ENCODE measurements at regions not wholly inside any gene's neighbourhood (a gene's known extent, or its start where the extent isn't known, plus 50 kb on each side); places are given as distances from the start of the nearest gene placed in this dataset.
"Not testable (repeated sequence)": the region's sequence is repeated elsewhere in the genome, so short reads cannot be mapped to it uniquely, and the experiment has no call there.

DNA sequence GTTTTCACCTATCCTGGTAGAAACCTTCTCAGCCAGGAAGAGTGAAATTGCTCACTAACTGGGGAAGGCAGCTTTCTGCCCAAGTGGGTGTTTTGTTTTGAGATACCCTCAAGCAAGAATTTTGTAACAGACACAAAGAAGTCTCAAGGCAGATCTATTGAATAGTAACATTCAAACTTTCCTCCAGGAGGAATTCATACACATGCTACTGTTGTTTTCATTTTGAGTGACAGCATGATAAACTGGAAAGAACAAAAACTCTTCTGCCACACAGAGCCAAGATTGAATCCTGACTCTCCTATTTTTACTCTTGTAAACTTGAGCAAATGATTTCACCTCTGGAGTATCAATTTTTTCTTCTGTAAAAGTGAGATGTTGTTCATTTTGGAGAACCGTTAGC lies 54.8 kb upstream of the MBNL1 start:
- Histone ChIP-seq H3K4me3 (ENCODE audit: low read length) (no peak overlapping the region), H3K4me2 (ENCODE audit: low read length) (no peak overlapping the region), H3K9me3 (ENCODE audit: control insufficient read depth, insufficient read depth, low read length) (no peaks in the 10 kb centered on the region), H3K36me3 (ENCODE audit: control insufficient read depth, low read length) (no peaks in the 10 kb centered on the region), H3K4me1 (ENCODE audit: control insufficient read depth, low read length) (no peaks in the 10 kb centered on the region), H3F3A (ENCODE audit: control insufficient read depth, insufficient read depth) (no peaks in the 10 kb centered on the region), H3K79me2 (ENCODE audit: control insufficient read depth, low read length) (no peaks in the 10 kb centered on the region), H3K27ac (ENCODE audit: low read depth, low read length) (no peak overlapping the region), H3K27me3 (ENCODE audit: control insufficient read depth, low read length) (no peaks in the 10 kb centered on the region), H3K9me2 (replicated peaks; ENCODE audit: control insufficient read depth, low read length) (no peaks in the 10 kb centered on the region), H4K20me1 (ENCODE audit: control insufficient read depth, insufficient read depth, low read depth, low read length) (no peaks in the 10 kb centered on the region)
- TF ChIP-seq EZH2phosphoT487 (IDR thresholded peaks at IDR 0.05; ENCODE audit: borderline replicate concordance, low read length), result no peak
- TF ChIP-seq, protein P1, sequence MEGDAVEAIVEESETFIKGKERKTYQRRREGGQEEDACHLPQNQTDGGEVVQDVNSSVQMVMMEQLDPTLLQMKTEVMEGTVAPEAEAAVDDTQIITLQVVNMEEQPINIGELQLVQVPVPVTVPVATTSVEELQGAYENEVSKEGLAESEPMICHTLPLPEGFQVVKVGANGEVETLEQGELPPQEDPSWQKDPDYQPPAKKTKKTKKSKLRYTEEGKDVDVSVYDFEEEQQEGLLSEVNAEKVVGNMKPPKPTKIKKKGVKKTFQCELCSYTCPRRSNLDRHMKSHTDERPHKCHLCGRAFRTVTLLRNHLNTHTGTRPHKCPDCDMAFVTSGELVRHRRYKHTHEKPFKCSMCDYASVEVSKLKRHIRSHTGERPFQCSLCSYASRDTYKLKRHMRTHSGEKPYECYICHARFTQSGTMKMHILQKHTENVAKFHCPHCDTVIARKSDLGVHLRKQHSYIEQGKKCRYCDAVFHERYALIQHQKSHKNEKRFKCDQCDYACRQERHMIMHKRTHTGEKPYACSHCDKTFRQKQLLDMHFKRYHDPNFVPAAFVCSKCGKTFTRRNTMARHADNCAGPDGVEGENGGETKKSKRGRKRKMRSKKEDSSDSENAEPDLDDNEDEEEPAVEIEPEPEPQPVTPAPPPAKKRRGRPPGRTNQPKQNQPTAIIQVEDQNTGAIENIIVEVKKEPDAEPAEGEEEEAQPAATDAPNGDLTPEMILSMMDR (IDR thresholded peaks at IDR 0.05; ENCODE audit: low read depth, low read length, poor library complexity, severe bottlenecking), result no peak

DNA sequence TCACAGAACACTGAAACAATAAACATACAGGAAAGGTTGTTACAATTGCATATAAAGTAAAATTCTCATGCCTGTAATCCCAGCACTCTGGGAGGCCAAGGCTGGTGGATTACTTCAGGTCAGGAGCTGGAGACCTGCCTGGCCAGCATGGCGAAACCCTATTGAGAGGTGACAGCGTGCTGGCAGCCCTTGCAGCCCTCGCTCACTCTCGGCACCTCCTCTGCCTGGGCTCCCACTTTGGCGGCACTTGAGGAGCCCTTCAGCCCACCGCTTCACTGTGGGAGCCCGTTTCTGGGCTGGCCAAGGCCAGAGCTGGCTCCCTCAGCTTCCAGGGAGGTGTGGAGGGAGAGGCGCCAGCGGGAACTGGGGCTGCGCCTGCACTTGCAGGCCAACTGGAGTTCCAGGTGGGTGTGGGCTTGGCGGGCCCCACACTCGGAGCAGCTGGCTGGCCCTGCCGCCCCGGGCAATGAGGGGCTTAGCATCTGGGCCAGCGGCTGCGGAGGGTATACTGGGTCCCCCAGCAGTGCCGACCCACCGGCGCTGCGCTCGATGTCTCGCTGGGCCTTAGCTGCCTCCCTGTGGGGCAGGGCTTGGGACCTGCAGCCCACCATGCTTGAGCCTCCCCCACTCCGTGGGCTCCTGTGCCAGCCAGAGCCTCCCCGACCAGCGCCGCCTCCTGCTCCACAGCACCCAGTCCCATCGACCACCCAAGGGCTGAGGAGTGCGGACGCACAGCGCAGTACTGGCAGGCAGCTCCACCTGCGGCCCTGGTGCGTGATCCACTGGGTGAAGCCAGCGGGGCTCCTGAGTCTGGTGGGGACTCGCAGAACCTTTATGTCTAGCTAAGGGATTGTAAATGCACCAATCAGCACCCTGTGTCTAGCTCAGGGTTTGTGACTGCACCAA lies 51.5 kb upstream of the MBNL1 start:
- H3K9me2 ChIP-seq (replicated peaks; ENCODE audit: control insufficient read depth, low read length); H3K27ac ChIP-seq (ENCODE audit: low read depth, low read length); H3K4me2 ChIP-seq (ENCODE audit: low read length); H3K36me3 ChIP-seq (ENCODE audit: control insufficient read depth, low read length); H3F3A ChIP-seq (ENCODE audit: control insufficient read depth, insufficient read depth); H3K27me3 ChIP-seq (ENCODE audit: control insufficient read depth, low read length); H4K20me1 ChIP-seq (ENCODE audit: control insufficient read depth, insufficient read depth, low read depth, low read length); H3K9me3 ChIP-seq (ENCODE audit: control insufficient read depth, insufficient read depth, low read length); H3K79me2 ChIP-seq (ENCODE audit: control insufficient read depth, low read length); H3K4me3 ChIP-seq (ENCODE audit: low read length): not testable (repeated sequence)
- H3K4me1 ChIP-seq (ENCODE audit: control insufficient read depth, low read length), result peaks cover 20% of the 10 kb centered on the region

DNA sequence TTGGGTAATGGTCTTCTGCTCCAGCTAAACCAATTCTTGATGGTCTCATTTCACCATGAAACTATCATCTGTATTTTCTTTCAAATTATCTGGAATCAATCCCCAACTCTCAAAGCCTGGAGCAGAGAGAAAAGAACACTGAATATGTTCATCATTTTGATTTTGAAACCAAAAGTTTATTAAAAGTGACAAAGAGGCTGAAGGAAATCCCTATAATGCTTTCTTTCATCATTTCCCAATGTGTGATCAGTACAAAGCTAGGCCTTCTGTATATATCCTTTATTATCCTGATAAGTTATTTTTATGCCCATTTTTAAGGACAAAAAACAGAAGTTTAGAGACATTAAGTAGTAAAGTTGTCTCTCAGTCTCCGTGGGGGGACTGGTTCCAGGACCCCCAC lies 50.1 kb upstream of the MBNL1 start:
- Histone ChIP-seq H3K79me2 (ENCODE audit: control insufficient read depth, low read length) (no peaks in the 10 kb centered on the region), H3K27me3 (ENCODE audit: control insufficient read depth, low read length) (no peaks in the 10 kb centered on the region), H3K27ac (ENCODE audit: low read depth, low read length) (no peak overlapping the region)

More for the DNA sequence above, 50.1 kb upstream of the MBNL1 start:
- Histone ChIP-seq H3K9me2 (replicated peaks; ENCODE audit: control insufficient read depth, low read length) (no peaks in the 10 kb centered on the region), H4K20me1 (ENCODE audit: control insufficient read depth, insufficient read depth, low read depth, low read length) (no peaks in the 10 kb centered on the region), H3K36me3 (ENCODE audit: control insufficient read depth, low read length) (no peaks in the 10 kb centered on the region), H3K4me3 (ENCODE audit: low read length) (no peak overlapping the region), H3K4me1 (ENCODE audit: control insufficient read depth, low read length) (peaks cover 34% of the 10 kb centered on the region), H3K9me3 (ENCODE audit: control insufficient read depth, insufficient read depth, low read length) (no peaks in the 10 kb centered on the region), H3F3A (ENCODE audit: control insufficient read depth, insufficient read depth) (peaks cover 8% of the 10 kb centered on the region; the same call in 1 of the 2 replicates), H3K4me2 (ENCODE audit: low read length) (no peak overlapping the region)
- TF ChIP-seq, protein P1 (IDR thresholded peaks at IDR 0.05; ENCODE audit: low read depth, low read length, poor library complexity, severe bottlenecking), result no peak
- TF ChIP-seq EZH2phosphoT487 (IDR thresholded peaks at IDR 0.05; ENCODE audit: borderline replicate concordance, low read length), result no peak
